Thyroid gland (tissue), 4 donors: ENCODE measurements at regions not wholly inside any gene's neighbourhood (a gene's known extent, or its start where the extent isn't known, plus 50 kb on each side); places are given as distances from the start of the nearest gene placed in this dataset.

Experiments
- CTCF ChIP-seq, 6 experiments: fragments of 200-600 bp in 3 of 6; fragments of 450-650 bp in 3 of 6; sonication (generic) in 3 of 6; IDR thresholded peaks; one replicate each; pipeline ENCODE4 v1.5.1; 2016 to 2019; ENCODE audit warnings: antibody characterized with exemption in 6 of 6, mild to moderate bottlenecking in 2 of 6, inconsistent platforms in 1 of 6, moderate library complexity in 1 of 6
- POLR2A ChIP-seq, 2 donors: fragments of 450-650 bp; IDR thresholded peaks; one replicate each; pipeline ENCODE4 v1.6.1; 2017; ENCODE audit warnings: antibody characterized with exemption in 2 of 2, mild to moderate bottlenecking in 2 of 2, moderate library complexity in 1 of 2

DNA sequence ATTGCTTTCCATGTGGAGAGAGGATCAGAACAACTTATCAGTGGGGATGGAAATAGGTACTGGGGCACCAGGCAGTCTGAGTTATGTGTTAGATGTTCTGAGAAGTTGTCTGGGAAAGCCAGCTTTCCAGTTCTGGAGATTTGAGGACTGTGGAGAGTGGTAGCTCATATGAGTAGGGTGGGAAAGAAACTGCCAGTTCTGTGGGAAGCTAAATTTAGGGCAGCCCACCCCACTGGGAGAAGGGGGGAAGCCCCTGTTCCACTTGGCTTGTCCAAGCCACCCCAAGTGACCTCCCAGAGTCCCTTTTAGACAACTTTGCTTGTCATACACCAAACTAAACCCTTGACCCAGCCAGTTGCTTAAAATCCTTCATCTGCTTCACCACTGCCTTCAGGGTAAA, 189.5 kb downstream of the REEP3 start:
- TF ChIP-seq CTCF (IDR thresholded peaks at IDR 0.05), result no peak
- TF ChIP-seq POLR2A (IDR thresholded peaks at IDR 0.05), result no peak
